Sigmoid colon (tissue), 4 donors: ENCODE measurements at regions not wholly inside any gene's neighbourhood (a gene's known extent, or its start where the extent isn't known, plus 50 kb on each side); places are given as distances from the start of the nearest gene placed in this dataset.

Experiments used
- CTCF ChIP-seq, 4 experiments: fragments of 450-650 bp in 3 of 4; fragments of 200-600 bp in 1 of 4; IDR thresholded peaks; one replicate each; pipeline ENCODE4 v1.5.1; 2016 to 2019; ENCODE audit warnings: antibody characterized with exemption in 4 of 4, mild to moderate bottlenecking in 3 of 4, moderate library complexity in 2 of 4
- EP300 ChIP-seq, 4 donors: sonication (generic); formaldehyde crosslinking; IDR thresholded peaks; one replicate each; pipeline ENCODE4 v1.6.1; 2017; ENCODE audit warnings: antibody characterized with exemption in 4 of 4

- TF ChIP-seq CTCF (IDR thresholded peaks at IDR 0.05) (no peak), EP300 (IDR thresholded peaks at IDR 0.05) (no peak)
These were observed 1134.9 kb upstream of the LRRN3 start for GRCh38 chr7:109955986-109956385.
